ENCODE measurements at regions not wholly inside any gene's neighbourhood (a gene's known extent, or its start where the extent isn't known, plus 50 kb on each side); places are given as distances from the start of the nearest gene placed in this dataset.

GRCh38 chr13:30024125-30024865, 173.9 kb upstream of the UBL3 start:
- Histone ChIP-seq H3K9ac (no peak overlapping the region), H3F3A (ENCODE audit: insufficient read depth) (peaks cover 40% of the 10 kb centered on the region), H3K79me2 (ENCODE audit: insufficient read depth) (no peaks in the 10 kb centered on the region), H3K4me1 (ENCODE audit: insufficient read depth) (peaks cover 56% of the 10 kb centered on the region), H3K27ac (no peak overlapping the region), H4K20me1 (ENCODE audit: insufficient read depth) (no peaks in the 10 kb centered on the region), H3K4me2 (ENCODE audit: unreplicated experiment) (no peak overlapping the region), H3K9me2 (ENCODE audit: insufficient read depth) (no peaks in the 10 kb centered on the region), H3K4me3 (no peak overlapping the region), H3K27me3 (replicated peaks; ENCODE audit: insufficient read depth) (no peaks in the 10 kb centered on the region), H2AFZ (no peak overlapping the region), H3K36me3 (ENCODE audit: low read depth) (no peaks in the 10 kb centered on the region), H3K9me3 (ENCODE audit: low read depth) (no peaks in the 10 kb centered on the region)
- 54 to 55% methylated on average over 8 of the region's 8 CpGs for WGBS, 2 experiments (ENCODE audit: low coverage in 1 of 2, low lambda C conversion rate in 2 of 2, missing lambda C conversion rate in 2 of 2)
- TF ChIP-seq EZH2phosphoT487 (IDR thresholded peaks at IDR 0.05; ENCODE audit: insufficient read depth, low read depth) (no peak), EZH2 (IDR thresholded peaks at IDR 0.05; ENCODE audit: insufficient read depth, poor library complexity, severe bottlenecking) (no peak)
- DNase-seq: peak; percentile 53
- in situ Hi-C loops (cut with MboI): no loop called here

DNA sequence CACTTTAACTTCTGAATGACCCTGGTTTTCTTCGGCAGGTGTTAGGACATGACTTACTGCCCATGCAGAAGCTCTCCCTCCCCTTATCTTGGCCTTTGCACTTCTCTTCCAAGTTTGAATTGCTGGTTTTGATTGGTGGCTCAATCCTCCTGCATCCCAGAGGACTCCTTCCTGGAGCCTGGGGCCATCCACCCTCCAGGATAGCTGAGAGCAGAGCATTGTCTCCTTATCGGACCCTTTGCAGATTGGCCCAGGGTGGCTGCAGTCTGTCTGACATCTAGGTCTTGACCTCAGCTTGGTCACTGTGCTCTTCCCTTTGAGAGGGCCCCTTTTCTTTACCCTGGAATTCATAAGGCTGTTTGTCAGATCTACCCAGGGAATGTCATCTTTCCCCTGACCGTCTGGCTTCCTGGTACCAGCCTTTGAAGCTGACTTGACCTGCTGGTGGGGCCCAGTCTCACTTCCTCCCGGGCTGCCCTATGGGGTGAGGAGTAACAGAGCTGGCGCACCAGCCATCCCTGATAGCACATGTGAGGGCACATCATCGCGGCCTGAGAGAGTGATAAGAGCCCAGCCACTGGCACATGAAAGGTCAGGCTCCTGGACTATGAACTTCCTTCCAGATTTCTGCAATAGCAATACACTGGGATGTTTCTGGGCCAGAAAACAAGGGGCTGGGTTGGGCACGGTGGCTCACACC, 172.9 kb upstream of the UBL3 start:
- TF ChIP-seq EZH2phosphoT487 (IDR thresholded peaks at IDR 0.05; ENCODE audit: insufficient read depth, low read depth) (no peak), EZH2 (IDR thresholded peaks at IDR 0.05; ENCODE audit: insufficient read depth, poor library complexity, severe bottlenecking) (no peak)
- Histone ChIP-seq H3K27ac (no peak overlapping the region), H3K9me2 (ENCODE audit: insufficient read depth) (no peaks in the 10 kb centered on the region), H3K9ac (no peak overlapping the region), H2AFZ (no peak overlapping the region), H3K27me3 (replicated peaks; ENCODE audit: insufficient read depth) (no peaks in the 10 kb centered on the region), H3K79me2 (ENCODE audit: insufficient read depth) (no peaks in the 10 kb centered on the region), H3K36me3 (ENCODE audit: low read depth) (no peaks in the 10 kb centered on the region), H3K4me2 (ENCODE audit: unreplicated experiment) (no peak overlapping the region), H4K20me1 (ENCODE audit: insufficient read depth) (no peaks in the 10 kb centered on the region), H3K4me3 (no peak overlapping the region), H3K9me3 (ENCODE audit: low read depth) (no peaks in the 10 kb centered on the region), H3F3A (ENCODE audit: insufficient read depth) (peaks cover 37% of the 10 kb centered on the region), H3K4me1 (ENCODE audit: insufficient read depth) (peaks cover 56% of the 10 kb centered on the region)
- WGBS, 2 experiments (ENCODE audit: low coverage in 1 of 2, low lambda C conversion rate in 2 of 2, missing lambda C conversion rate in 2 of 2): 97 to 99% methylated on average over 8 of the region's 8 CpGs
- in situ Hi-C loops (cut with MboI): no loop called here
- no peak for DNase-seq

DNA sequence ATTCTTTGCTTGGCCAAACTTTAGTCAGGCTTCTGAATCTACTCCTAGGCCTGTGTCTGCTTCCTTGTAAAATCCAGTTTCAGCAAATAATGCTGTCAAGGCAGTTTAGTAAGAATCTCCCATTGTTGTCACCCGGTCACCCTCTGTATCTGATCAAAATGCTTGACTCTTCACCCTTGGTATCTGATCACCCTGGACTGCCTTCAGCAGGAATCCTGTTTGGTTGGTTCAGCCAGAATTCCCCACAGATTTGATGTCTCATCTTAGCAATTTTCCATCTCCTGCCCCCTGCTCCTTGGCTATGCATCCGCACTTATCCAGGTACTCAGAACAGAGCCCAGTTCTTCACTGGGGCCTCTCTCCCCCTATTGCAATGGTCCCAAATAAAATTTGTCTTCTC, 172.4 kb upstream of the UBL3 start:
- no peaks in the 10 kb centered on the region for H3K27me3 ChIP-seq (replicated peaks; ENCODE audit: insufficient read depth)
- no peak for TF ChIP-seq EZH2phosphoT487 (IDR thresholded peaks at IDR 0.05; ENCODE audit: insufficient read depth, low read depth)
- no peak for TF ChIP-seq EZH2 (IDR thresholded peaks at IDR 0.05; ENCODE audit: insufficient read depth, poor library complexity, severe bottlenecking)
- peaks cover 32% of the 10 kb centered on the region for H3F3A ChIP-seq (ENCODE audit: insufficient read depth)
- no peak overlapping the region for H3K9ac ChIP-seq
- no peak overlapping the region for H3K27ac ChIP-seq
- H2AFZ ChIP-seq: no peak overlapping the region
- H3K4me3 ChIP-seq: no peak overlapping the region
- H3K36me3 ChIP-seq (ENCODE audit: low read depth): no peaks in the 10 kb centered on the region
- no peak for DNase-seq
- in situ Hi-C loops (cut with MboI): no loop called here
- H3K9me2 ChIP-seq (ENCODE audit: insufficient read depth): no peaks in the 10 kb centered on the region
- H4K20me1 ChIP-seq (ENCODE audit: insufficient read depth): no peaks in the 10 kb centered on the region
- H3K4me1 ChIP-seq (ENCODE audit: insufficient read depth): peaks cover 54% of the 10 kb centered on the region
- H3K4me2 ChIP-seq (ENCODE audit: unreplicated experiment): no peak overlapping the region
- no peaks in the 10 kb centered on the region for H3K9me3 ChIP-seq (ENCODE audit: low read depth)
- H3K79me2 ChIP-seq (ENCODE audit: insufficient read depth): no peaks in the 10 kb centered on the region
- WGBS, 2 experiments (ENCODE audit: low coverage in 1 of 2, low lambda C conversion rate in 2 of 2, missing lambda C conversion rate in 2 of 2): 93 to 97% methylated on average over 2 of the region's 2 CpGs

GRCh38 chr13:30022256-30022655, 171.8 kb upstream of the UBL3 start:
- no peaks in the 10 kb centered on the region for H4K20me1 ChIP-seq (ENCODE audit: insufficient read depth)
- H3K9ac ChIP-seq: no peak overlapping the region
- no peaks in the 10 kb centered on the region for H3K27me3 ChIP-seq (replicated peaks; ENCODE audit: insufficient read depth)
- H2AFZ ChIP-seq: no peak overlapping the region
- no peak overlapping the region for H3K27ac ChIP-seq
- H3F3A ChIP-seq (ENCODE audit: insufficient read depth): peaks cover 27% of the 10 kb centered on the region
- in situ Hi-C loops (cut with MboI): no loop called here
- peaks cover 49% of the 10 kb centered on the region for H3K4me1 ChIP-seq (ENCODE audit: insufficient read depth)
- 94 to 95% methylated on average over 10 of the region's 10 CpGs for WGBS, 2 experiments (ENCODE audit: low coverage in 1 of 2, low lambda C conversion rate in 2 of 2, missing lambda C conversion rate in 2 of 2)
- H3K9me3 ChIP-seq (ENCODE audit: low read depth): no peaks in the 10 kb centered on the region
- no peak overlapping the region for H3K4me3 ChIP-seq
- no peaks in the 10 kb centered on the region for H3K9me2 ChIP-seq (ENCODE audit: insufficient read depth)
- no peak overlapping the region for H3K4me2 ChIP-seq (ENCODE audit: unreplicated experiment)
- H3K36me3 ChIP-seq (ENCODE audit: low read depth): no peaks in the 10 kb centered on the region
- no peak for DNase-seq
- no peak for TF ChIP-seq EZH2phosphoT487 (IDR thresholded peaks at IDR 0.05; ENCODE audit: insufficient read depth, low read depth)
- no peak for TF ChIP-seq EZH2 (IDR thresholded peaks at IDR 0.05; ENCODE audit: insufficient read depth, poor library complexity, severe bottlenecking)
- H3K79me2 ChIP-seq (ENCODE audit: insufficient read depth): no peaks in the 10 kb centered on the region
